ENCODE measurements at regions not wholly inside any gene's neighbourhood (a gene's known extent, or its start where the extent isn't known, plus 50 kb on each side); places are given as distances from the start of the nearest gene placed in this dataset.

DNA sequence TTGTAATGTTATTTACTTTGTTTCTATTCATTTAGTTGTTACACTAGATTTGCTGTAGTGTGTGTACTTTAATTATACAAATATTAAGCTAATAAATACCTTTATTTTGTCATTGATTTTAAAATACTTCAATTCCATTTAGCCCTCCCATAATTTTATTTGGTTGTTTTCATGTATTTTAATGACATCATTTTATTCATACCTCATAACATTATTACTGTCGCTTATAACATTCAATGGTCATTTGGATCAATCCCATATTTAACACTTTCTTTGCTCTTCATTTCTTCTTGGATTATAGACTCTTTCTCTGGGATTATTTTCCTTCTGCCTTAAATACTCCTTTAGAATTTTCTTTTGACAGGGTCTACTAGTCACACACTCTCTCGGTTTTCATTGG lies 86.6 kb upstream of the CAND1 start:
- no peak for TF ChIP-seq POLR2A (IDR thresholded peaks at IDR 0.05)
- TF ChIP-seq, protein P1, sequence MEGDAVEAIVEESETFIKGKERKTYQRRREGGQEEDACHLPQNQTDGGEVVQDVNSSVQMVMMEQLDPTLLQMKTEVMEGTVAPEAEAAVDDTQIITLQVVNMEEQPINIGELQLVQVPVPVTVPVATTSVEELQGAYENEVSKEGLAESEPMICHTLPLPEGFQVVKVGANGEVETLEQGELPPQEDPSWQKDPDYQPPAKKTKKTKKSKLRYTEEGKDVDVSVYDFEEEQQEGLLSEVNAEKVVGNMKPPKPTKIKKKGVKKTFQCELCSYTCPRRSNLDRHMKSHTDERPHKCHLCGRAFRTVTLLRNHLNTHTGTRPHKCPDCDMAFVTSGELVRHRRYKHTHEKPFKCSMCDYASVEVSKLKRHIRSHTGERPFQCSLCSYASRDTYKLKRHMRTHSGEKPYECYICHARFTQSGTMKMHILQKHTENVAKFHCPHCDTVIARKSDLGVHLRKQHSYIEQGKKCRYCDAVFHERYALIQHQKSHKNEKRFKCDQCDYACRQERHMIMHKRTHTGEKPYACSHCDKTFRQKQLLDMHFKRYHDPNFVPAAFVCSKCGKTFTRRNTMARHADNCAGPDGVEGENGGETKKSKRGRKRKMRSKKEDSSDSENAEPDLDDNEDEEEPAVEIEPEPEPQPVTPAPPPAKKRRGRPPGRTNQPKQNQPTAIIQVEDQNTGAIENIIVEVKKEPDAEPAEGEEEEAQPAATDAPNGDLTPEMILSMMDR (IDR thresholded peaks at IDR 0.05): no peak
